A204.1 (cell line): ENCODE measurements at regions not wholly inside any gene's neighbourhood (a gene's known extent, or its start where the extent isn't known, plus 50 kb on each side); places are given as distances from the start of the nearest gene placed in this dataset.

Experiments
- FAIRE-seq: peaks from 2 replicates; lab custom pipeline; 2012; peaks lifted over from hg19 to GRCh38; lab: Jason Lieb, UNC

DNA sequence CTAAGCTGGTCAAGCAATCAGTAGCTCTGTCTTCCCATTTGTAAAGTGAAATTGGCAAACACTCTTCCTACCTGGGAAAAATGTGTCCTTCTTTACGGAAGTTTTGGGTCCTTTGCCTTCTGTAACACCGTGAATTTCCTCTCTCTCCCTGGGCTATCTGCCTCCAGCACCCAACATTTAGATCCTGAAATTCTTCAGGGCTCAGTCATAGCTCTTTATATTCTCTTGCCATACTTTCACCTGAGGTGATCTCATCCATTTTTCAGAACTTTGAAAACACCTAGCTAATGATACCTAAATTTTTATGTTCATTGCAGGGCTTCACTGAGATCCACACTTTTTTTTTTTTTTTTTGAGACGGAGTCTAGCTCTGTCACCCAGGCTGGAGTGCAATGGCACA, 1042.2 kb downstream of the DIAPH3 start:
- FAIRE-seq, result no peak

DNA sequence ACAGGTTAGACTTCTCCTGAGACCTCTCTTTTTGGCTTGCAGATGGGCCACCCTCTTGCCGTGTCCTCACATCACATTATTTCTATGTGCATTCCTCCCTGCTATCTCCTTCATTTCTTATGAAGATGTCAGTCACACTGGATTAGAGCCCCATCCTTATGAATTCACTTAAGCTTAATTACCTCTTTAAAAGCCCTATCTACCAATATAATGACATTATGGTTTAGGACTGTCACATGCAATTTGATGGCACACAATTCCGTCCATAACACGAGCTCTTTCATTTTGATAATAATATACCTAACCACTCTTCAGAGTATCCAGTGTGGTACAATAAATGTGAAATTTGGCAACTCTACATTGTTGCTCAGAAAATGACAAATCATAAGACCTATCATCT, 1037.3 kb downstream of the DIAPH3 start:
- no peak for FAIRE-seq

DNA sequence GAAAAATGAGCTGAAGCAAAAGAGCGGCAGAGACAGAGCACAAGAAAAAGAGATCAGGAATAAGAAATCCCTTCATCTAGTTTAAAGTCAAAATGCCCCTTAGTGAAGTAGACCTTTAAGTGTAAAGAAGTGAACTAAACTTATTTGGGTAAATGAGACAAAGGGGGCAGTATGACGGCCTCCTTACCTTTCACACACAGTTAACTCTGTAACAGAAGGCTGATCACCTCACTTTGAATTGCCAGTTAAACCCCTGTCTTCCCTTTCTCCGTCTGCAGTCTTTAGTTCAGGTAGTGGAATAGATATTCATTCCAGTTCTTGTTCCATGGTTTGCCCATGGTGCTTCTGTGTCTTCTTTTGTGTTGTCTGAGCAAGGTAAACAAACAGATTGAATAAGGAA, 1029.8 kb downstream of the DIAPH3 start:
- FAIRE-seq, result no peak

DNA sequence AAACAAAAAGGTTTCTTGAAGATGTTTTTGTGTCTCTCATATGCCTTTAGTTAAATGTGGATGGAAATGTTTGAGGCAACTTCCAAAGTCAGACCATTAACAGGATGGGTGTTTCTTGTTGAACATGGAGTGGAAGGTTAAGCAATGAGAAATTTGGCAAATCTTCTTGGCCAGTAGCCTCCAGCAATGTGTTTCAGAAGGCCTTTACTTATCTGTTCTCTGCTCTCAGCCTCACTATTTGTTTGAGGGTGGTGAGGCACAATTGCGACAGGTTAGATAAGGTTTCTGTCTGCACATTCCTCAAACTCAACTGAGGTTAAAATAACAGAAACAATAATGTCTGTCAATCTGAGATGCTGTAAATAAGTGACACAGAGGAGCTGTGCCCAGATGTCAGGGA, 1019.0 kb downstream of the DIAPH3 start:
- no peak for FAIRE-seq

DNA sequence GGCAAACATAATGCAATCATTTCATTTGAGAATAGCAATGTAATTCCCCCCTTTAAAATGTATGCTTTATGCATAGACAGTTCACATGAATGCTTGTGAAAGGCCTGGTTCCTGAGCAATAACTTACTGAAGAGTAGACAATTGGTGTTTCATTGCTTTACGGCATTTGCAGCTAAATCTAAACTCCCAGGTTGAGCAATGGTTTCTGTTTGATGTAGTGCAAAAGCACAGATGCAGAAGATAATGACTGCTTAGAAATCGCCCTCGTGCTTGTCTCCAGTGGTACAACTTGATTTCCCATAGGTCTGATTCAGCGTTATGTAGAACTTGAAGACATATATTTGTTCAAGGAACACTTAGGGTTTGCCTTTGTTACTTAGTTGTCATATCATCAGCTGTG, 1018.3 kb downstream of the DIAPH3 start:
- FAIRE-seq, result no peak

DNA sequence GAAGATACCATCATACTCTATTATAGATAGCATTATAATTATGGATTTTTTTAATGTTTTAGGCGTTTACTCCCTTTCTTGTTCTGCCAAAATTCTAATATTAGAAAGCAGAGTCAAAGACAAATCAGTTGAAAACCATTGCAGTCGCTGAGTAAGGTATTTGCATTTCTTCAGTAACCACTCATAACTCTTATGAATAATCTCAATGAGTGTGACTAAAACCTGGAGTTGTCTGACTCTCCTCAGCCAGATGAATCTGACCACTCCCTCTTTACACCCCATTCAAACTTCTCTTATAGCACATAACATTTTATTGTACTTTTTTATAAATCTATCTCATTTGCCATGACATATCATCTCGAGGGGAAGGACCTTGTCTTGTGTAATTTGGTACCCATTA, 1006.5 kb downstream of the DIAPH3 start:
- FAIRE-seq, result no peak

DNA sequence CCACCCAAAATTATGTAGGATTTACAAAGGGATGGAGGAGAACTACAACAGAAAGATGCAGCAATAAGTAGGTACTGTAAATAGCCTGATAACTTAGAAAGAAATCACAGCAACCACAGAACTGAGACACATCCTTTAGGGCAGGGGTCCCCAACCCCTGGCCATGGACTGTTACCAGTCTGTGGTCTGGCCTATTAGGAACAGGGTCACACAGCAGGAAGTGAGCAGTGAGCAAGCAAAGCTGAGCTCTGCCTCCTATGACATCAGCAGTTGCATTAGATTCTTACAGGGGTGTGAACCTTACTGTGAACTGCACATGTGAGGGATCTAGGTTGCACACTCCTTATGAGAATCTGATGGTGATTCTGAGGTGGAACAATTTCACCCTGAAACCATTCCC, 997.6 kb downstream of the DIAPH3 start:
- FAIRE-seq, result no peak

DNA sequence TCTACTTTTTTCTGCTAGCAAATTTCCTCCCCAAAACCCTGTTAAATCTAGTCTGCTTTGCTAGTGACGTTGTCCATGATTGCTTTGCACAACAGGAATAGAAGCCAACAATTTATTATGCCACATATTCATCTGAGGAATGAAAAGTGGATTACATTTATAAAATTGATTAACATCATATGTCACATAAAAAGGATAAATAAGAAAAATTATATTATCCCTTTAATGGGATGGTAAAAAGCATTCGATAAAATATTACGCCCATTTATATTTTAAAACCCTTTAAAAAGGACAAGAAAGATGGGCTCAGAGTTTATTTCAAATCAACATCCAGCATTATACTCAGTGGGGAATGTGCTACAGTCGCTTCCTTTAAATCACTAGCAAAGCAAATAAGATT, 991.7 kb downstream of the DIAPH3 start:
- FAIRE-seq, result no peak

DNA sequence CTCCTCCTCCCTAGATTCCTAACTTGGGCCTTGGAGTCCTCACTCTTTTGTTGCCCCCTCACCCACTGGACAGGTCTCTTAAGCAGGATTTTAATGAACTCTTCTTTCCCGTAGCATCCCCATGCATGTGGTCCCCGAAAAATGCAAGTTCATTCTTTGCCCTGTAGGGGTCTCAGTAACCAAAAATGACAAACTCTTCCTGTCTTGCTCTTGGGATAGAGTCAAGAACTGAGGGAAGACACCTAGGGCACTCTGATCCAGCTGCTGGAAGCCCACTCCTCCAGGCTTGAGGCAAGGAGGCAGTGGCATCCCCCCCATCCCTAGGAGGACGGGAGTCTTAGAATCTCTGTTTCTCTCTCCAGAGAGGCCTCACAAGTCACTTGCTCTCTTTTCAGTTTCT, 987.0 kb downstream of the DIAPH3 start:
- no peak for FAIRE-seq

DNA sequence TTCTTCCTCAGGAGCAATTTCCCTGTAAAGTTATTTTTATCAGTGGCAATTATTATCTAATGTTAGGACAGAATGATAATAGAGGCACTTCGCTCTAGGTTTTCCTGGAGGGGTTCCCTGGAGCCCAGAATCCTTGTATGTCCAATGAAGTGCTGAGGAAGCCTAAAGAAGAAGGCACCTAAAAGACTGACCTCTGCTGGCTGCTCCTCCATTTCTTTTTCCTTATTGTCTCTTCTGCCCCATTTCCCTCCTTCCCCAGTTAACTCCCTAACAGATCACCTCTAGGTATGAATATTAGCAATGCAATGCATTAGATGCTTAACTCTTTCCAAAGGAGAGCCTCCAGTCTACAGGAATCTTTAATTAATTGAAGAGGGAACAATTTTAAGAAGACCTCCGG, 985.4 kb downstream of the DIAPH3 start:
- no peak for FAIRE-seq

DNA sequence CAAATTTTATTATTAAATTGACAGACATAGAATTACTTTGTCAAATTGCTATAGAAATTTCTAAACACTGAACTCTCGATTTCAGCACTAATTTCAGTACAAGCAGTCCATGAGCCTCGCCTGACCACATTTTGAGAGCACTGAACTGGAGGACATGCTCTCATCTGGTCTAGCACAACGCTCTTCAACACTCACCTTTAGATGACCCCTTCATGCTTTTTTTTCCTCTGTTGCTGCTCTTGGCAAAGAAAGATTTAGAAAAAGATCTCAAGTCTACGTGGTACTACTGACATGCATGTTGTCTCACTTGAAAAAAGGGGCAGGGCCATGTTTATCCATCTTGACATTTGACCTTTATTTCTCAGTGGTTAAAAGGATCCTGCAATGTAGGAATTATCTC, 981.5 kb downstream of the DIAPH3 start:
- no peak for FAIRE-seq

DNA sequence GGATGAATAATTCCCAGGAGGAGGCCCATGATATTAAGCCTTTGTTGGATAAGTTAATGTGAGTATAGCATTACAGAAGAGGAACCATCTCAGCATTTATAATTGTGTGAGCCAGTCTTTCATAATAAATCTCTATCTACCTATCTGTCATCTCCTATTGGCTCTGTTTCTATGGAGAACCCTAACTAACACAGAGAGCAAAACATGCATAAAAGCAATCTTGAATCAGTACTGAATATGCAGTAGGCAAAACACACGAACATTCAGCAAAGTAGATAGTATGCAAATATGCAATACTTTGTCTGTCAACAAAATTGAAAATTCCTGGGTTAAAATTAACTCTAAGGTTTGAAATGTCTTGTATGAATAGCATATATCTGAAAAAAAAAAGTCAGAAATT, 966.3 kb downstream of the DIAPH3 start:
- FAIRE-seq, result no peak

DNA sequence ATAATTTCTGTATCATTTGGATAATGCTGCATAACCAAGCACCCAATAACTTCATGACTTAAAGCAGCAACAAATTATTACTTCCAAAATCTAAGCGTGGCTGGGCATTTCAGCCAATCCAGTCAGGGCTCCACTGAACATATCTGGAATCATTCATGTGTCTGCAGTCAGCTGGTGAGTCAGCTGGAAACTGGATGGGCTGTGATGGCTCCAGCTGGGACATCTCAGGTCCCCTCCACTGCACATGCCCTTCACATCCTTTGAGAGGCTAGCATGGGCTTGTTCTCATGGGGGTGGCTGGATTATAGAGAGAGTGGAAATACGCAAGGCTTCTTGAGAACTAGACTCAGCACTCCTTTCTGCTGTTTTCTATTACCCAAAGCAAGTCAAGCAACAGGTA, 961.9 kb downstream of the DIAPH3 start:
- FAIRE-seq, result no peak

DNA sequence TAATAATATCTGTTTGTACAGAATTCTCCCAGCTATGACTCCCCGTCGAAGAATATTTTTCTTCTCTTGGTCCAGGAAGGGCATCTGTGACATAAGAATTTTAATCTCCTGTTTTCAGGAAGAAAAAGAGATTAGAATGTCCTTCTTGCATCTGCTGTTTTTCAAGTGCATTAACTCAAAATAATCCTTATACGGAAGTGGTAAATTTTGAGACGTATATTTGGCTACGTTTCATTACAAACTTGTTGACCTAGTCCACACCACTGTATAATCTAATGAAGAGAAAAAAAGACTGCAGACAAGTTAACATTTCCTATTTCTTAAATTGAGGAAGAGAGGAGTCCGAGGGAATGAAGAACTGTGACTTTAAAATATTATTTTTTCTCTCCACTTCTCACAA, 959.9 kb downstream of the DIAPH3 start:
- FAIRE-seq, result no peak

DNA sequence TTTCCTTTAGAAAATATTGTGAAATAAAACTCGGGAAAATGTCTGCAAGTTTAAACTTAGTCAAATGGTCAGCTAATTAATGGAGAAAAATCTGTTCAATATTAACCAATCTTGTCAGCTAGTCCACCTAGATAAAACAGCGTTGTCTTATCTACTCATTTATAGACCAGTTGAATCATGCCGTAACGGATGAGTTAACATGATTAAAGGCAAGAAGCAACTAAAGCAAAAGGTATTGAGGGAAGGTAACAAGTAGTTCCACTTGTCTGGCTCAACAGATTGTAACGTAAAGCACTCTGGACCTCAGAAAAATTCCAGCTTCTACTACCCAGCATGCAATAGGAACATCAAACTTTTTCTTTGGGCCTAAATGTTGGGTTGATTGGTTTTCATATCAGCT, 958.2 kb downstream of the DIAPH3 start:
- no peak for FAIRE-seq

DNA sequence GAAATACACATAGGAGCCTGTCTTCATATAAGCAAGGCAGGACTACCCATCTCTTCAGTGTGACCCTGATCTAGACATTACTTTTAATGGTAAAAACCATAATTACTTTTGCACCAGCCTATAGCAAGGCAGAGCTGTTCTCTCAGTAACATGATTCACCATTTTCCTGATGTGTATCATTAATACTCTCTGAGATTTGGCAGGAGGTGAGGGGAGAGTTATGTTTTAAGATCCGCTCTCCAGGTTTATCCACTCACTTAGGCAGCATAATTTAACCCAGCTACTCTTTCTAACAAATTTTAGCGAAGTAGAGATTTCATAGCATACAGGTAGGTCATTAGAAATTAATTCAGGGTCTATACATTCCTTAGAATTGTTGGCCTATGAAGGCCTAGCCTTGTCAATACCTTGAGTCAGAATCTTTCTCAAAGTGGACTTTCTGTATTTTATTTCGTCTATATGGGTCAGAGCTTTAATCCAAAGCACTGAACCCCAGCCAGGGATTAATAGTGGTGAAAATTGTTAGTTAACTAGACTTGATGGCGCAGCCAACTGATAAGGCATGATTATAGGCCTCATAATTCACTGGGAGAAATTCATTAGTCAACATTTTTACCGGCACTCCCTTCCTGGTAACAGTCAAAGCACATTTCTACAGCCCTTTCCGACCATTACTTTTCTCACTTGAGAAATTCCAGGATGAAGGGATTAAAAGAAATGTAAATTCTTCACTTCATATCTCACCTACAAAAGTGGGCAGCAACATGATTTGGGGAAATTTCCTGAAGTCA, 955.1 kb downstream of the DIAPH3 start:
- FAIRE-seq, result no peak

DNA sequence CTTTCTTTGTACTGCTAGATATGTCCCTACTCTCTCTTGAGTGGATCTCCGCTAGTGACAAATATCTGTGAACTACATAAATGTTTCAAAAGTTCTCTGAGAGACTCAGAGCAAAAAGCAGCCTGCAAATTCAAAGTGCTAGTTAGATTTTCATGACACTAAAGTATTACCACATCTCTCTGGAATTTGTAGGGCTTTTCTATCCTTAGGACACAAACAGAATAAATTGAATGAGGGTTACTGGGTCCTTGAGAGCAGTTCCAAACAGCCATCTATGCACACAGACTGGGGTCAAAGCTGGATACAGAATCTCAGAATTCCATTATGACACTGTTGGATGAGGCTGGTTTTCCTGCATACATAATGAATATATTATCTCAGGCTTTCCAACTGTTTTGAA, 953.2 kb downstream of the DIAPH3 start:
- no peak for FAIRE-seq

DNA sequence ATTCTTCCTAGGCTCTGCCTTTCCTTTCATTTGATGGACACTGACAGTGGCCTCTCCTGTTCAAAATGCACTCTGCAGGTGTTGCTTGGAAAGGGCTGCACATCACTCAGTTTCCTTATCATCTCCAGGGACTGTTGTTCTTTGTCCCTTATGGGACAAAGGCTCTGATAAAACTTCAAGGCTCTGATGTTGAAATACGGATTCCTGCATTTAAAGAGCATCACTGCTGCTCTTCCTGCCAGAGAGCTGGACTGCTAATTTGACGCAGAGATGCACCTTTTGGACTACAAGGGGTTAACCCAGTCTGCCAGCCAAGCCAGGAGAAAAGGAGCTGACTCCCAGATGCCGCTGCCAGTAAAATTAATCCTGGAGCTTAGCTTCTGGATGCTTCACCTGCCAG, 952.1 kb downstream of the DIAPH3 start:
- no peak for FAIRE-seq

DNA sequence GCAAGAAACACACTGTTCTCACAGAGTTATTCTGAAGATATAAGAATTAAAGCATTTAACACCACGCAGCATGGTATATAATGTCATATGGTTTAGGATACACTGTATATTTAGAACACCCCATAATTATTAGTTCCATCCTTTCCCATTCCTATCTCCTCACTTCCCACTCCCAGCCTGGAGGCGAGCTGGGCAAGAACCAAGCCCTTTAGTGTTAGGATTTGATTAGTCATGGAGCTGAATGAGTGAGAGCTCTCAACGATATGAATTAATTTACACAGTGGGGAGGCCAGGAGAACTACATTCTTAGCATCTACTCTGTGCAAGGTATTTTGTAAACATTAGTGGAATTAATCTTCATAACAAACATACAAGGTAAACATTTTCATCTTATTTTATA, 934.3 kb downstream of the DIAPH3 start:
- no peak for FAIRE-seq

DNA sequence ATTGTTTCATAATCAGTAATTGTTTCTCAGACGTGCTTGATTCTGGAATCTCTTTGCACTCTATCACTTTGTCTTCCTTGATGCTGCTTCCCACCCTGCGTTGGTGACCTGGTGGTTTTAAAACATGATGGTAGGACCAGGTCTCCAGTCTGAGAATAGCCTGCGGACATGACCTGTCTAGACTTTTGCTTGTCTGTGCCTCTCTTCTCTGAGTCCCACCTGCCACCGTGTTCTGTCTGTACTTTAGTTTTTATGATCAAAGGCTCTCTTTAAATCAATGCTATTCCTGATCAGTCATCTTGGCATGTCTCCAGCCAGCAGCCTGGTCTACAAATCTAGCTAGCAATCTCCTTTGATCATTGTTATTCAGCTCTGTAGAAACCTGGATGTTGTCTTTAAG, 933.9 kb downstream of the DIAPH3 start:
- FAIRE-seq, result no peak

DNA sequence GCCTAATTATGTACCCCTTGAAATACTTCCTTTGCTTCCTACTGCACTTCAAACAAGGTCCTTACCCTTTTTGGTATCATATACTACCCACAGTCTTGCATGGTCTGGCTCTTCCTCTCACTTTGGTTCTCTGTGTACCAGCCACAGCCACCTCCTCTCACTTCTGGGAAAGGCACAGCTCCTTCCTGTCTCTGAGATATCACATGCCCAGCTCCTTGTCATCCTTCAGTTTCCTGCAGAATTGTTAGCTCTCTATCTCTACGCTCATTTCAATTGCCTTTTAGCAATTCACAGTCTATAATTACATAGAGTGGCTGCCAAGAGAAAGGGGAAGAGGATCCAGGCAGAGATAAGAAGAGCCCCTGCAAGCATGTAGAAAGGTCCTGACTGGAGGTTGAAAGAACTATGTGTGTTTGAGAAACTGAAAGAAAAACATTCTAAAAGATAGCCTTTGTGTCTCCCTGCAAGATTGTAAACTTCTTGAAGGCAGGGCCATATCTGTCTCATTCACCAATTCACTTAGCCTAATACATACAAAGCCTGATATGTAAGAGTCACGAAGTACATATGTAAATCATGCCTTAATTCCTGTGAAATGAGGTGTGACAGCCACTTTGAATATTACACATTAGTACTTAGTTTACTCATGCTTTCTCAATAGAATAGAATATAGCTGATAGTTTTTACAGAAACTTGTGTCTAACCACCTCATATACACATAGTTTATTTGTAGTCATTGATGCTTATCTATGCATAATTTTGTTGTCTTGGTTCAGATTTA, 933.1 kb downstream of the DIAPH3 start:
- no peak for FAIRE-seq

DNA sequence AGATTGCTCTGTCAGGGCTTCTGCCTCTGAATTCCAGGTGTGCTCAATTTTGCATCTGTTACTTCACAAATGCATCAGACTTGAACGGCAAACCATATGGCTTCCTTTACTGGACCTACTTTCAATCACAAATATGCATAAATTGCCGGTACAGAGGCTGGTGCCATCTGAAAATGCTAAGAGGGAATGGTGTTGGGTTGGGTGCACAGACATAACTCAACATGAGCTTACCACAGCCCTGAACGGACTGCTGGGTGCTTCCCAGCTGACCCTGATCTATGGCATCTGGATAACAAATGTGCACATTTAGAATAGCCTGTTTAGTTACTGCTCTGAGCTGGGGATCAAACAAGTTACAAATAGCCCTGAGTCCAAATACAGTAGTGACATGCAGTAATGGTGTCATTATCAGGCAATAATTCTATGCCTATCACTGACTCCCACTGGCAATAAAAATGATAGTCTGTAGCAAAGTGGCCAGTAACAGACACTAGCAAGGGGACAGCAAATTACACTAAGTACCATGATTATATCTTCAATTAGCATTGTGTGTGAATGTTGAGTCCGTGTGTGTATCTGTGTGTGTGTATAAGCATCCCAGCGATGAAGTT, 927.3 kb downstream of the DIAPH3 start:
- FAIRE-seq, result no peak

DNA sequence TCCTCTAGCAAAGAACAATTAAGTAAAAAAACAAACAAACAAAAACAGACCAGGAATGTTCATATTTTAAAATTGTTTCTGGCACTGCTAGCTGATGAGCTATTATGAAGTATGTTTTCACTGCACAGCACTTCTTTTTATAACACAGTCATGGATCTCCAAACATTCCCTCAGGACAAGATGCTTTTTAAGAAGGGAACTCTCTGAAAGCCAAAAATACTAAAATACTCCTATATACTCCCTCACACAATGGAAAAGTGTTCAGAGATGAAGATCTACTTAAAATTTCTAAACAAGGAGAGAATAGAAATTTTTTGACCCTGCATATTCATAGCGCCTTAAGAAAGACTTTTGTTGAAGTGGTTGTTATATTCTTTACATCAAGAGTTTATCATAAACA, 926.8 kb downstream of the DIAPH3 start:
- FAIRE-seq, result no peak

DNA sequence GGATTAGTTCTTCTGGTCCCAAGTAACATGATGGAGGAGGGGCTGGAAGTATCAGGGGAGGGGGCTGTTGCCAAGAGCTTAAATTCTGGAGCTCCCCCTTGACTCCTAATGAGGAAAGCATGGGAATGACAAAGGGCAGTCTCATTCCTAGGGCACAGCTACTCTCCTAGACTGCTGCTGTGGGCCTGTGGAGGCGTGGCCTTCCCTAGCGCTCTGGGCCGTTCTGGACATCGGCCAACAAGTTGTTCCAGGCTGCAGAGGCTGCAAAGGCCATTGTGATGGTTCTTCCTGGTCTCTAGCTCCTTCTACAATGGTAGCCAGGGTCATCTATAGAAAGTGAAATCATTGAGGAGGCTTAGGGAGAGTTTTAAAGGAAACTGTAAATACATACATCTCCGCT, 916.6 kb downstream of the DIAPH3 start:
- no peak for FAIRE-seq
